ENCODE measurements at regions not wholly inside any gene's neighbourhood (a gene's known extent, or its start where the extent isn't known, plus 50 kb on each side); places are given as distances from the start of the nearest gene placed in this dataset.

DNA sequence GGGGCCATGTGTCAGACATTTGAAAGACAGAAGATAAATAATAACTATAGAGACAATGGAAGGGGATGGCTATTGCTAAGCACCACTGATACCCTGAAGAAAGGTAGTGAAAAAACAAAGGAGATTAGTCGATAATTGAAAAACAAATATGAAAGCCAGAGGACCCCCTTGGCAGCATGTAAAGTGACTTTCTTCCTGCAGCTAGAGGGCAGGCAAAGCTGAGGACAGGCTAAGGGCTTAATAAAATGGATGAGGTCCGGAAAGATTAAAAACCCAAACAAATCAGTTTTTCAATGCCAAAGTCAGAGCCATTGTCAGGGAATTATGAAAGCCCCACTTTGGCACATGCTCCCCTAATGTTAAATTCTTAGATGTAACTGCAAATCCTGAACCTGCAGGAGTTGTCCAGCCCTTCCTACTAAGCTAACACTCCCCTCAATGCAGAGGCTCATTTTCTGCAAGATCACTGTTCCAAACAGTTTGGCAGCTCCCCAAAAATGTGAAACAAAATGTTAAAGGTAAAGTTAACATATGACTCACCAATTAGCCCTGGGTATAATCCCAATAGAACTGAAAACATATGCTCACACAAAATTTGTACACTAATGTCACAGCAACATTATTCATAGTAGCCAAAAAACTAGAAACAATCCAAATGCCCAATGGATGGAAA lies 1177.9 kb downstream of the GRIK2 start:
- Histone ChIP-seq H3K4me3 (no peak overlapping the region), H3K27me3 (no peaks in the 10 kb centered on the region), H3K4me1 (no peaks in the 10 kb centered on the region), H3K36me3 (no peaks in the 10 kb centered on the region), H3K9me3 (no peaks in the 10 kb centered on the region), H3K27ac (no peak overlapping the region)
- no peak for DNase-seq (ENCODE audit: low spot score in 2 of 2)
- 74 to 88% methylated on average over 2 of the region's 2 CpGs for WGBS, 2 donors
- TF ChIP-seq EP300 (IDR thresholded peaks at IDR 0.05) (no peak), POLR2A (IDR thresholded peaks at IDR 0.05) (no peak)
- TF ChIP-seq, protein P1, sequence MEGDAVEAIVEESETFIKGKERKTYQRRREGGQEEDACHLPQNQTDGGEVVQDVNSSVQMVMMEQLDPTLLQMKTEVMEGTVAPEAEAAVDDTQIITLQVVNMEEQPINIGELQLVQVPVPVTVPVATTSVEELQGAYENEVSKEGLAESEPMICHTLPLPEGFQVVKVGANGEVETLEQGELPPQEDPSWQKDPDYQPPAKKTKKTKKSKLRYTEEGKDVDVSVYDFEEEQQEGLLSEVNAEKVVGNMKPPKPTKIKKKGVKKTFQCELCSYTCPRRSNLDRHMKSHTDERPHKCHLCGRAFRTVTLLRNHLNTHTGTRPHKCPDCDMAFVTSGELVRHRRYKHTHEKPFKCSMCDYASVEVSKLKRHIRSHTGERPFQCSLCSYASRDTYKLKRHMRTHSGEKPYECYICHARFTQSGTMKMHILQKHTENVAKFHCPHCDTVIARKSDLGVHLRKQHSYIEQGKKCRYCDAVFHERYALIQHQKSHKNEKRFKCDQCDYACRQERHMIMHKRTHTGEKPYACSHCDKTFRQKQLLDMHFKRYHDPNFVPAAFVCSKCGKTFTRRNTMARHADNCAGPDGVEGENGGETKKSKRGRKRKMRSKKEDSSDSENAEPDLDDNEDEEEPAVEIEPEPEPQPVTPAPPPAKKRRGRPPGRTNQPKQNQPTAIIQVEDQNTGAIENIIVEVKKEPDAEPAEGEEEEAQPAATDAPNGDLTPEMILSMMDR (IDR thresholded peaks at IDR 0.05): no peak

DNA sequence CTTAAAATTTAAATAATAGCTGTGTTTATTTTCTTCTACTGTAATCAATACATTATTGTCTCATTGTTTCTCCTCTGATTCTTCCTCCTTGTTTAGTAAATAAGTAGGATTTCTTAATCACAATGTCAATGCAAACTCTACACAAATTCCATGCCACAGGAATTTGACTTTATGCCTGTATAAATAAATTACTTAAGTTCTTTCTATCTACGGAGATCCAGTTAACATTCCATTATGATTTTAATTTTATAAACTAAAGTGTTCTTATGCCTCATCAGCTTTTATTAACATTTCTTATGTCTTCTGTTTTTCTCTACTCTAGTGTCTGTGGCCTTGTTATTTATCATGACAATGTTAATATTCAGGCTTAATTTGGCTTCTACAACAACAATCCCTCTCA lies 1169.2 kb downstream of the GRIK2 start:
- Histone ChIP-seq H3K27me3 (no peaks in the 10 kb centered on the region), H3K9me3 (no peaks in the 10 kb centered on the region), H3K4me1 (no peaks in the 10 kb centered on the region), H3K27ac (no peak overlapping the region), H3K4me3 (no peak overlapping the region), H3K36me3 (no peaks in the 10 kb centered on the region)
- 16 to 28% methylated on average over 1 of the region's 1 CpG for WGBS, 2 donors
- DNase-seq (ENCODE audit: low spot score in 2 of 2): no peak
- TF ChIP-seq EP300 (IDR thresholded peaks at IDR 0.05): no peak
- TF ChIP-seq, protein P1 (IDR thresholded peaks at IDR 0.05): no peak
- no peak for TF ChIP-seq POLR2A (IDR thresholded peaks at IDR 0.05)

DNA sequence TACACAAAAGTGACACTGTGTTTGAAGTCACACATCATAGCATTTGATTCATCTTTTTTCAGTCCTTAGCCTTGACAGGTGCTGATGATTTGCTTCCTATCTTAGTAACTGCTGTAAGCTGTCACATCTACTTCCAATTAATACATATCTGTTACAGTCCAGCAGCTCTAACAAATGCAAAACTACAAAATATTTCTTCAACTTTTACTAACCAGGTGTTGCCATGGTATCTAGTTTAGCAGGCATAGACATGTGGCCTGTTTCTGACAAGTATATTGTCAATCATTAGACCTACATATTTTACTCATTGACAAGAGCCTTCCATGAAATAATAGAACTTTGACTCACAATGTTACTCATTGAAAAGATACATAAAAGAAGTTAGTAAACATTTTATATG lies 1159.7 kb downstream of the GRIK2 start:
- no peaks in the 10 kb centered on the region for H3K4me1 ChIP-seq
- no peak overlapping the region for H3K4me3 ChIP-seq
- DNase-seq (ENCODE audit: low spot score in 2 of 2): no peak
- no peak overlapping the region for H3K27ac ChIP-seq
- H3K27me3 ChIP-seq: no peaks in the 10 kb centered on the region
- H3K36me3 ChIP-seq: no peaks in the 10 kb centered on the region
- no peak for TF ChIP-seq EP300 (IDR thresholded peaks at IDR 0.05)
- no peak for TF ChIP-seq POLR2A (IDR thresholded peaks at IDR 0.05)
- no peaks in the 10 kb centered on the region for H3K9me3 ChIP-seq

DNA sequence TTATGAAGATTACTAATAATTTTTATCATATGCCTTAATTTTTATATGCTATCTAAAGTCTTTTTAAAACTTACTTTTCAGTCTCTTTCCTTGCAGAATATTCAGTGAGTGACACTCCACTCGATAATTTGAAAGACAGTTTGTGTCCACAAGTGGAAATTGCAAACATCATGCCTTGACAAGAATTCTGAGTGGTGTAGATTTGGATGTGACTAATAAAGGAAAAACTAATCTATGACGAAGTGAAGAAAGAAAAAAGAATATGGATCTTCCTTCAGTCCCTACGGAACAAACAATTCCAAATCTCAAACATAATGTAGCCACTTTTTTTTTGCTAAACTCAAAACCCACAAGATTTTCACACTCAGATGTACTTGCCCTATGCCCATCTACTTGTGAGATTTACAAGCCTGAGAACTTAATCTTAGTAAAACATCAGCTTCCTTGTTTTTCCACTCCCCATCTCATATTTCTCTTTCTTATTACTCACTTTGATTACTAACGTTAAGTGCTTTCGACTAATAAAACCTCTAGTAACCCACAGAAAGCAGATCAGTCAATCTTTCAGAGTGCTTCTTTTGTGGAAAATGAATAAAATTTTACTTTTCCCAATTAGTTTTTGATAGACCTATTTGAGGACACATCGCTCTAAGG lies 1155.8 kb downstream of the GRIK2 start:
- no peak overlapping the region for H3K4me3 ChIP-seq
- no peaks in the 10 kb centered on the region for H3K27me3 ChIP-seq
- H3K4me1 ChIP-seq: no peaks in the 10 kb centered on the region
- no peak for DNase-seq (ENCODE audit: low spot score in 2 of 2)
- no peaks in the 10 kb centered on the region for H3K9me3 ChIP-seq
- no peak overlapping the region for H3K27ac ChIP-seq
- 70 to 84% methylated on average over 6 of the region's 6 CpGs for WGBS, 2 donors
- TF ChIP-seq EP300 (IDR thresholded peaks at IDR 0.05): no peak
- TF ChIP-seq POLR2A (IDR thresholded peaks at IDR 0.05): no peak
- TF ChIP-seq, protein P1 (IDR thresholded peaks at IDR 0.05): no peak
- H3K36me3 ChIP-seq: no peaks in the 10 kb centered on the region

DNA sequence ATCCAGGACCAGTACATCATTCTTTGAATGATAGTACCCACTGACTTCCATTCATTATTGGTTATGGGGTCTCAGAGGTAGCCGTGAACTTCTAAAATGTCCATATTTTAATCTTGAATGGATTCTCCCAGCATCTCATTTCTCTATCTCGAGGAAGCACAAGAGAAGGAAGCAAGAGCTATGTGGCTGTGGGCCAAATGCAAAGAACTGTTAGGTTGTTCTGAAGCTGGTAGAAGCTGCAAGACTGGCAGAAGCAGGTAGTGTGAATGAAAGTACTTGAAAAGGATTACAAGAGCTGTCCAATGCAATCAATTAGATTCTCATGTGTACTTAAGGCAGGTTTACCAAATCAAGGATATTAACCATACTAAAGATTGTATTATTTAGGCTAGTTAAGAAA lies 1131.8 kb downstream of the GRIK2 start:
- TF ChIP-seq POLR2A (IDR thresholded peaks at IDR 0.05) (no peak), EP300 (IDR thresholded peaks at IDR 0.05) (no peak)
- TF ChIP-seq, protein P1 (IDR thresholded peaks at IDR 0.05): no peak
- no peak overlapping the region for H3K4me3 ChIP-seq

More for the DNA sequence above, 1131.8 kb downstream of the GRIK2 start:
- Histone ChIP-seq H3K9me3 (no peaks in the 10 kb centered on the region), H3K27me3 (no peaks in the 10 kb centered on the region), H3K27ac (no peak overlapping the region), H3K4me1 (no peaks in the 10 kb centered on the region), H3K36me3 (no peaks in the 10 kb centered on the region)
- 77 to 78% methylated on average over 2 of the region's 2 CpGs for WGBS, 2 donors
- DNase-seq (ENCODE audit: low spot score in 2 of 2): no peak

Measured in tibial nerve (tissue), 4 donors.